Tibial nerve (tissue), 4 donors: ENCODE measurements at regions not wholly inside any gene's neighbourhood (a gene's known extent, or its start where the extent isn't known, plus 50 kb on each side); places are given as distances from the start of the nearest gene placed in this dataset.
A peak's percentile ranks its signal among the peaks of the same experiment; 100 is the strongest.

ENCODE experiments used
- DNase-seq, 2 donors: peaks; one replicate each; pipeline ENCODE4 v3.0.0-alpha.2; 2019; ENCODE audit warnings: low spot score in 2 of 2
- H3K27ac ChIP-seq, 4 donors: fragments of 200-600 bp; sonication (generic) in 3 of 4; one replicate each; pipeline ENCODE4 v1.5.1; 2017 to 2019; ENCODE audit warnings: mild to moderate bottlenecking in 1 of 4
- H3K27me3 ChIP-seq, 2 donors: fragments of 200-600 bp; sonication (generic) in 1 of 2; one replicate each; pipeline versions ENCODE4 v1.5.1 to v1.6.0; 2017 to 2019
- H3K36me3 ChIP-seq, 3 donors: fragments of 200-600 bp; sonication (generic); one replicate each; pipeline ENCODE4 v1.5.1; 2018 to 2019
- H3K4me1 ChIP-seq, 4 donors: fragments of 200-600 bp; sonication (generic) in 3 of 4; one replicate each; pipeline ENCODE4 v1.5.1; 2017 to 2019
- H3K4me3 ChIP-seq, 4 donors: fragments of 200-600 bp; sonication (generic) in 3 of 4; one replicate each; pipeline ENCODE4 v1.5.1; 2017 to 2019; ENCODE audit warnings: mild to moderate bottlenecking in 1 of 4, moderate library complexity in 1 of 4
- H3K9me3 ChIP-seq, 4 donors: fragments of 200-600 bp; sonication (generic) in 3 of 4; one replicate each; pipeline ENCODE4 v1.5.1; 2017 to 2019
- CTCF ChIP-seq, 5 experiments: fragments of 200-600 bp in 3 of 5; fragments of 450-650 bp in 2 of 5; sonication (generic) in 3 of 5; IDR thresholded peaks; one replicate each; pipeline ENCODE4 v1.5.1; 2016 to 2019; ENCODE audit warnings: antibody characterized with exemption in 5 of 5, mild to moderate bottlenecking in 3 of 5, moderate library complexity in 2 of 5
- EP300 ChIP-seq, 2 donors: sonication (generic); formaldehyde crosslinking; IDR thresholded peaks; one replicate each; pipeline ENCODE4 v1.6.1; 2017; ENCODE audit warnings: antibody characterized with exemption in 2 of 2, mild to moderate bottlenecking in 1 of 2
- POLR2A ChIP-seq, 2 donors: fragments of 450-650 bp; IDR thresholded peaks; one replicate each; pipeline ENCODE4 v1.6.1; 2017; ENCODE audit warnings: antibody characterized with exemption in 2 of 2, mild to moderate bottlenecking in 2 of 2, moderate library complexity in 2 of 2
- WGBS, 2 donors: methylation state at CpG; one replicate each; pipeline ENCODE4 v1.1.5; 2018; 5-methylcytosine and 5-hydroxymethylcytosine counted together

DNA sequence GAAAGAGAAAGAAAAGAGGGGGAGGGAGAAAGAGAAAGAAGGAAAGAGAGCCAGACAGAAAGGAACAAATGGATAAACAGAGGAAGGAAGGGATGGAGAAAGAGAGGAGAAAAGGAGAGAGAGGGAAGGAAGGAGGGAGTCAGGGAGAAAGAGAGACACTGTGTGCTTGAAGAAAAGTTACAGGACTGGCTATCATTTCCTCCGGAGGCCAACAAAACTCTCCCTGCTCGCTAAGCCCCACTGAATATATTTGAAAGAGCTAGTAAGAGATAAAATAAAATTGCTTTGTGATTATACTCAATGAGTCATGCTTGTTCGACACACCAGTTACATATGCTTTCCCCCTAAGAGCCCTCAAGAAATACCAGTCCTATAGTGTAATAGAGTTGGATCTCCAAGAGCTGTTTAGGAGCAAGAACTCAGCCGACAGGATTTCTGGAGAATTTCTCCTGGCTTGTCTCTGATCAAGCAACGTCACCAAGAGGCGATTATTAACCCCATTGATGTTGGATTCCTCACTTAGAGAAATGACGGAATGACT, 102.2 kb downstream of the MXRA5 start:
- Histone ChIP-seq H3K27ac (no peak overlapping the region), H3K4me3 (no peak overlapping the region), H3K36me3 (no peaks in the 10 kb centered on the region), H3K4me1 (no peaks in the 10 kb centered on the region), H3K9me3 (no peaks in the 10 kb centered on the region), H3K27me3 (no peaks in the 10 kb centered on the region)
- DNase-seq: no peak
- 46 to 63% methylated on average over 7 of the region's 7 CpGs for WGBS, 2 donors
- no peak for TF ChIP-seq EP300 (IDR thresholded peaks at IDR 0.05)
- TF ChIP-seq CTCF (IDR thresholded peaks at IDR 0.05): no peak
- TF ChIP-seq POLR2A (IDR thresholded peaks at IDR 0.05): no peak

- Histone ChIP-seq H3K4me3 (no peak overlapping the region), H3K27me3 (no peaks in the 10 kb centered on the region), H3K9me3 (no peaks in the 10 kb centered on the region), H3K4me1 (no peaks in the 10 kb centered on the region), H3K27ac (no peak overlapping the region), H3K36me3 (no peaks in the 10 kb centered on the region)
- TF ChIP-seq EP300 (IDR thresholded peaks at IDR 0.05) (no peak), CTCF (IDR thresholded peaks at IDR 0.05) (no peak), POLR2A (IDR thresholded peaks at IDR 0.05) (no peak)
- 71 to 73% methylated on average over 4 of the region's 4 CpGs for WGBS, 2 donors
- no peak for DNase-seq
These were observed 114.1 kb downstream of the MXRA5 start for GRCh38 chrX:3232262-3232923.

DNA sequence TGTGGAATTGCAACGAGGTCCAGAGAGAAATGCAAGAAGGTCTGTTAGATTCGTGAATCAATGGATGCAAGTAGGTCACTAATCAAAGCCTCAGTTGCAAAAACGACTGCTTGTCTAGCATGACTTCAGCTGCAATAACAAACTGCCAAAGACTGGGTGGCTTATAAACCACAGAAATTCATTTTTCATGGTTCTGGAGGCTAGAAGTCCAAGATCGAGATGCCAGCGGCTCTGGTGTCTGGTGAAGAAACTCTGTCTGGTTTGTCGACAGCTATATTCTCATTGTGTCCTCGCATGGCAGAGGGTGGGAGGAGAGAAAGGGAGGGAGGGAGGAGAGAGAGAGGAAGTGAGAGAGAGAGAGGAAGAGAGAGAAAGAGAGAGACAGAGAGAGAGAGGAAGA, 114.7 kb downstream of the MXRA5 start:
- WGBS, 2 donors: 32 to 51% methylated on average over 7 of the region's 7 CpGs
- H3K27ac ChIP-seq: peak overlapping the region in 1 of 4 donors; percentile 8
- no peaks in the 10 kb centered on the region for H3K27me3 ChIP-seq
- DNase-seq: no peak
- H3K4me3 ChIP-seq: no peak overlapping the region
- no peaks in the 10 kb centered on the region for H3K9me3 ChIP-seq
- TF ChIP-seq EP300 (IDR thresholded peaks at IDR 0.05): no peak
- no peak for TF ChIP-seq CTCF (IDR thresholded peaks at IDR 0.05)
- no peak for TF ChIP-seq POLR2A (IDR thresholded peaks at IDR 0.05)
- H3K4me1 ChIP-seq: no peaks in the 10 kb centered on the region
- no peaks in the 10 kb centered on the region for H3K36me3 ChIP-seq

DNA sequence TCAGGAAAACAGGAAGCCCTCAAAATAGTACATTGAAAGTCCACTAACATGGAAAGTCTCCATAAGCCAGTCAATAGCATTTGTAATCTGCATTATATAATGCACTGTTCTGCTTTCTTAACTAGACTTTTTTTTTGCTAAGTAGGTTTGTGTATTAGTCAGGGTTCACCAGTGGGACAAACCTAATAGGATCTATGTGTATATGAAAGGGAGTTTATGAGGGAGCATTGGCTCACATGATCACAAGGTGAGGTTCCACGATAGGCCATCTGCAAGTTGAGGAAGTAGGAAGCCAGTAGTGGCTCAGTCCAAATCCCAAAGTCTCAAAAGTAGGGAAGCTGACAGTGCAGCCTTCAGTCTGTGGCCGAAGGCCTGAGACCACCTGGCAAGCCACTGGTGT, 116.0 kb downstream of the MXRA5 start:
- TF ChIP-seq POLR2A (IDR thresholded peaks at IDR 0.05) (no peak), EP300 (IDR thresholded peaks at IDR 0.05) (no peak), CTCF (IDR thresholded peaks at IDR 0.05) (no peak)
- Histone ChIP-seq H3K9me3 (no peaks in the 10 kb centered on the region), H3K36me3 (no peaks in the 10 kb centered on the region), H3K27ac (no peak overlapping the region), H3K4me1 (no peaks in the 10 kb centered on the region), H3K27me3 (no peaks in the 10 kb centered on the region), H3K4me3 (no peak overlapping the region)
- 56 to 78% methylated on average over 2 of the region's 2 CpGs for WGBS, 2 donors
- no peak for DNase-seq

GRCh38 chrX:3227526-3227925, 118.9 kb downstream of the MXRA5 start:
- no peaks in the 10 kb centered on the region for H3K4me1 ChIP-seq
- H3K36me3 ChIP-seq: no peaks in the 10 kb centered on the region
- H3K27me3 ChIP-seq: no peaks in the 10 kb centered on the region
- no peak for DNase-seq
- no peak overlapping the region for H3K27ac ChIP-seq
- H3K4me3 ChIP-seq: no peak overlapping the region
- no peaks in the 10 kb centered on the region for H3K9me3 ChIP-seq
- TF ChIP-seq EP300 (IDR thresholded peaks at IDR 0.05) (no peak), CTCF (IDR thresholded peaks at IDR 0.05) (no peak), POLR2A (IDR thresholded peaks at IDR 0.05) (no peak)
- WGBS, 2 donors: 92 to 100% methylated on average over 1 of the region's 1 CpG
